Amygdala (tissue), 56 donors: ENCODE measurements at regions not wholly inside any gene's neighbourhood (a gene's known extent, or its start where the extent isn't known, plus 50 kb on each side); places are given as distances from the start of the nearest gene placed in this dataset.

Source experiments
- DNase-seq, 56 donors: peaks; one replicate each; lab custom pipeline; 2025; lab: John Stamatoyannopoulos, UW

DNA sequence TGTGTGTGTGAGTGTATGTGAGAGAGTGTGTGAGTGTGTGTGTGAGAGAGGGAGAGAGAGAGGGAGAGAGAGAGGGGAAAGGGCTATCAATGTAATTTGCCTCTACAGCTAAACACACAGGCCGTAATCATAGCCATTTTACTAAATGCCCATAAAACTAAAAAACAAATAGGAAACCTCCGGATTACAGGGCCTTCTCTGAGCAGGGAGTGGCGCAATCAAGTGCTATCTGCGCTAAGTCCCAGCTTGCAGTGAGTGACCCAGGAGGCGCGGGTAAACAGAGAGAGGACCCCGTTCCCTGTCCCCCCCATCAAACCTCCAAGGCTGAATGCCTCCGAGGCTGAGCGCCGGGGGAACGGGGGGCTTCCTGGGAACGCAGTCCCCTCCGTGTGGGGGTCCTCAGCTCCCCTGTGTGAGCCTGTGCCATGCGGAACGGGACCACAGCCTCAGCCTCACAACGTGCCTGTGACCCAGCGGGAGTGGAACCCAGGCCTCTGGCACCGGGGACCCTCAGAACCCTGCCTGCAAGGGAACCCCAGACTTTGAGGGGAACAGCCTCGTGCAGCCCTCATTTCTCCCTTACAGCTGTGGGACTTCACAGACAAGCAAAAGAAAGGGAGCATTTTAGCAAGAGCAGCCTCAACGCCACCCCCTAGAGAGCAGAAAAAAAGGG, 54.7 kb upstream of the ID2 start:
- DNase-seq, result no peak

GRCh38 chr2:8627692-8628085, 54.2 kb upstream of the ID2 start:
- DNase-seq, result peak in 5 of 56 donors; percentile 12 to 42 (median 25)

- no peak for DNase-seq
Observed at GRCh38 chr2:8628179-8628865, 53.5 kb upstream of the ID2 start.

GRCh38 chr2:8628866-8629209, 53.0 kb upstream of the ID2 start:
- DNase-seq, result no peak

DNA sequence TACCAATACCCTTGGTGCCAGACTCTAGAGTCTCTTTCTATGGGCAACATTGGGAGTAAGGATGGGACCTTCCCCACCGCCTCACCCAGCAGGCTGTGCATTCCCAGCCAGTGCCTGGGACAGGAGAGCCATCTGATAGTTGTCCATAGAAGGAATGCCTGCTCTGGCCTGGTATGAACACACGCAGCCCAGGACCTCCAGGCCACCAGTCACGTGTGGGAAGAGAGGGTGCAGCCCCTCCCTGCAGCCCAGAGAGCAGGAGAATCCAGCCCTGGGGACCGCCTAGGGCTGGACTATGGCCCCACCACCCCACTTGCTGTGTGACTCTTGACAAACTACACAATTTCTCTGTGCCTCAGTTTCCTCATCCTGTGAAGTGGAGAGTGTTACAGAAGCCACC, 52.5 kb upstream of the ID2 start:
- DNase-seq, result no peak

DNA sequence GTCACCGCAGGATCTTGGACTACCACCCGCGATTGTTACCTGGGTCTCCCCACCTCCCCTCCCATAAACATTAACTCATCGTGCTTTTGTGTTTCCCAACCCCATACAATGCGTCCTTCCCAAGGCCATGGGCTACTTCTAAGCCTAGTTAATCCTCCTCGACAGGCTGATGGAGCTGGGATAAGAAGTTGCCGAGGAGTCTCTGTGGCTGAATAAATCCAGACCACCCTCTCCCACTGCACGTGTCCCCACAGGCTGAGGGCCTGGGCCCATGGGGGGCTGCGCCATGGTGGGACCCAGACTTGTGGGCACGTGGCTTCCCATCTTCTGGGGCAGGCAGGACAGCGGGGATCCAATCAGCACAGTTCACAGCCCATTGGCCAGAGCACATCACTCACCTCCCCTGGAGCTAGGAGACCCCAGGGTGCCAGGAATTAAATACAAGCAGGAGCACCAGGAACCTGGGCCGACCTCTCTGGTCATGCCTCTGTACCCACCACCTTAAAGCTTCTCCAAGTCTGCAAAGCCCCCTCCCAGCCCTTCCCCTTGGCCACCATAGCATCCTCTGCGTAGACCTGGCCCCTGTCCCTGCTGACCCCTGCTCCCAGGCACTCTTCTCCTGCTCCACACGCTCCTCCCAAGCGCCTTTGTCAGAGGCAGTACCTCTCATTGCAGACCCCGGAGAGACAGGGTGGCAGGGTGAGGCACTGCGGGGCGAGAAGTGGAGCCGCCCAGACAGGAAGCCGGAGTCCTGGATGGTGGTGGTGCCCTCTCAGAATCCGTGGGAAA, 51.0 kb upstream of the ID2 start:
- DNase-seq, result no peak

GRCh38 chr2:8631465-8632005, 50.3 kb upstream of the ID2 start:
- DNase-seq, result no peak
